Dedifferentiated amniotic fluid mesenchymal stem cell (primary cell): ENCODE measurements at regions not wholly inside any gene's neighbourhood (a gene's known extent, or its start where the extent isn't known, plus 50 kb on each side); places are given as distances from the start of the nearest gene placed in this dataset.
A peak's percentile ranks its signal among the peaks of the same experiment; 100 is the strongest.

Experiments used
- DNase-seq: peaks from one replicate; pipeline ENCODE4 v3.0.0-alpha.2; 2016; ENCODE audit errors: extremely low spot score

DNA sequence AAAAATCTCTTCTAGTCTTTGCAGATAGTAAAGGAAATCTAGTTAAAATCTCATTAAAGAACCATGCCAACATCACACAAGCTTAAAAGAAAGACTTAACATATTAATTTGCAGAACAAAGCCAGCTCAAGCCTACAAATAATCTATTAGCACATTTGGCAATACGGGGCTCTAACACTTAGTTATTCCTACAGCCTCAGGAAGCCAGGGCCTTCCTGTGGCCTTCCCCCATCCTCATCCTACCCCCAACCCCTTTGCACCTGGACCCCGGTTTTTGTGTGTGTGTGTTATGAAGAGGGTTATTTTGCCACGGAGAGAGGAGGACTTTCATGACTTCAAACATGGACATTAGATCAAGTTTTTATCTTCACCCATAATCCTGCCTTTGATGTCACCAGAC, 64.6 kb downstream of the FOXB2 start:
- no peak for DNase-seq

DNA sequence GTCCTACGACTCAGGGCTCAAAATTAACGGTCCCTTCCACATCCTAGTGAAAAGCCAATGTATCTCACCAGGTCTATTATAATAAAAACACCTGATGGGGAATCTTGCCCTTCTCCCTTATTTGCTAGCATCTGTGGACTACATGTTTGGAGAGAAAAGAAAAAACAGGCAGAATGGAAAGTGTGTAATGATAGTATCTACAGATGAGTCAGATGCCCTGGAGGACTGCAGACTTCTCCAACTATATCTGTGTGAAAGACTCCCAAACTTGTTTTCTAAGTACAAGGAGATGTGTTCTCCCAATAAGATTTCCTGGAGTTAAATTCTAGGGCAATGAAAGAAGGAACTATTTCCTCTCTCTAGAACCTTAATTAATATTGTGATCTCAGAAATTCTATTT, 66.0 kb downstream of the FOXB2 start:
- DNase-seq = no peak

DNA sequence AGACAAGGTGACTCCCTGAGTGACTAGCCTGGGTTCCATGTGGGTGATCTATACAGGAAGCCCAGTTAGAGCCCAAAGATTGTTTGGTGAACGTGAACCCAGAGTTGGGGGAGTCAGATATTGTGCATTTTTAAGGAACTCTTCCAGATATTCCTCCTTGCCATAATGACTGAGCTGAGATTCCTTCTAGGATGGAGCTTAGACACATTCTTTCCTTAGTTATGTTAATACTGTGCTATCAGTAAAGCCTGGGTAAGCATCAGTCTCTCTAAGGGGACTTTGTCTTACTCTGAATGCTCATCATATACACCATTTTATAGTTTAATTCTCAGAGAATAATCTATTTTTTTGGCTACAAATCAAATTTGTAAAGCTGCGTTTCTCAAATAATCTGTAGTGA, 68.1 kb downstream of the FOXB2 start:
- no peak for DNase-seq

DNA sequence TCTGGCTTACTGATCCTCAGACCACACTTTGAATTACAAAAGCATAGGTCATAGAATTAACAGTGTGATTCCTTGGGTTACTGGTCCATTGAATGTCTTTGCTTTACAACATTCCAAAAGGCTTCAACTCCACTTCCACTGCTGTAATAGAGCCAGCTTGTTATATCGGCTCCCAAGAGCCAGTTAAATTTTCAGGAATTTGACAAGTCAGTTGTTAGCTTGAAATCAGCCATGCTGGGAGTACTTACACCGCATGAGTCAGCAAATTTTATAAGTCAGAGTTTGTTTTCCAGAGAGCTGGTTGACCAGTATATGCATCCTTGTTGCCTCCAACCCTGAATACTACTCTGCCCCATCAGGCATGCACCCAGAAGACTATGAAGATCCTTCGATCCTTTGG, 73.1 kb downstream of the FOXB2 start:
- DNase-seq = peak; percentile 34

DNA sequence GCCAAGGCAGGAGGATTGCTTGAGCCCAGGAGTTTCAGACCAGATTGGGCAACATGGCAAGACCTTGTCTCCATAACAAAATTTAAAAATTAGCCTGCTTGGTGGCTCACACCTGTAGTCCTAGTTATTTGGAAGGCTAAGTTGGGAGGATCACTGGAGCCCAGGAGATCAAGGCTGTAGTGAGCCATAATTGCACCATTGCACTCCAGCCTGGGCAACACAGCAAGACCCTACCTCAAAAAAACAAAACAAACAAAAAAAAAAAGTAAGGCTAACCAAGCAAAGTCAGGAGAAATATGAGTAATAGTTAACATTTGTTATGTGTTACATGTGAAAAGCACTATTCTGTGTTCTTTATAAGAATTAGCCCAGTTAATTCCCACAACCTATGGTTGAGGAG, 74.7 kb downstream of the FOXB2 start:
- DNase-seq = no peak

DNA sequence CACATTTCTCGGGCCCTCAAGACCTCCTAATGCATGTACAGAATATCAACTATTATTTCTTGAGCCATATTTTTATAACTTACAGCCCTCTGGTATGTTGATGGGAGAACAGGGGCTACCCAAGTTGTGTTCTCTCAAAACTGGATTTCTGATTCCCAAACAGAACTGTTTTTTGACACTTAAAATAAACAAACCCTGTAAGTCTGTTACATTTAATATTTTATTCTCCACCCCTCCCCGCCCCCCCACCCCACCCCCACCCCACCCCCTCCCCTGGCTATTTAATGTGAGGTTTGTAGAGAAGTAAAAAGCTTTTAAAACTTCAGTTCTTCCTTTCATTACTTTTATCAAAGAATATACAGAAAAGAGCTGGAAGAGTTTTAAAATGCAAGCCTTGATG, 77.9 kb downstream of the FOXB2 start:
- DNase-seq = no peak

DNA sequence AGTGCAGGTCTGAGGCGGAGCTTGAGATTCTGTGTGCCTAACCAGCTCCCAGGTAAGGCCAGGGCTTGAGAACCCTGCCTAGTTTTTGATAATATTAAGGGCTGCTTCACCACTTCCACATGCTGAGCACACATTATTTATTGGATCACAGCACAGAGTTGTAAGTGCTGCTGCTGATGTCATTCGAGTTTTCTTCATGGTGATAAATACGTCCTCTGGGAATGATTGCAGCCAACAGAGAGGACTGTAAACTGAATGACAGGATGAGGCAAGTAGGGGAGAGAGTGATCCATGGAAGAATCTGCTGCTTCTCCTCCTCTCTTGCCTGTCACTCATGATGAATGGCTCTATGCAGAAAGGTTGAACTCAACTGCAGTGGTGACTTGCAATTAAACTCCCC, 77.9 kb upstream of the VPS13A start:
- DNase-seq = no peak

DNA sequence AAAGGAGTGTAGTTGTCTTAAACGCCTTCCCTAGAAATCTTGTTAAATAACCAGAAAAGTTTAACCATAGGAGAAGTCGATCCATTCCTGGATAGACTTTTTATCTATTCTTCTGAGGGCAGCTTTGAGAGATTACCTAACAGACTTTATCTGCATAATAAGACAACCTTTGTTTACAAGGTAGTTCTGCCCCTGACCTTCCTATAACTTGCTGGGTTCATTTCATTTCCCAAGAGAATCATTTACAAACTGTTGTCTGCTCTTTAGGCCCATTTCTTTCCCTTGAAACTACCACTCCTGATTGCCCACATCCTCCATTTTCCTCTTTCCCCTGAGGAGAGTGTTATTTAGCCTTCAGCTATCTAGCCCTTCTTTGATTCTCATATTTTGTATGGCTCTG, 65.9 kb upstream of the VPS13A start:
- no peak for DNase-seq

DNA sequence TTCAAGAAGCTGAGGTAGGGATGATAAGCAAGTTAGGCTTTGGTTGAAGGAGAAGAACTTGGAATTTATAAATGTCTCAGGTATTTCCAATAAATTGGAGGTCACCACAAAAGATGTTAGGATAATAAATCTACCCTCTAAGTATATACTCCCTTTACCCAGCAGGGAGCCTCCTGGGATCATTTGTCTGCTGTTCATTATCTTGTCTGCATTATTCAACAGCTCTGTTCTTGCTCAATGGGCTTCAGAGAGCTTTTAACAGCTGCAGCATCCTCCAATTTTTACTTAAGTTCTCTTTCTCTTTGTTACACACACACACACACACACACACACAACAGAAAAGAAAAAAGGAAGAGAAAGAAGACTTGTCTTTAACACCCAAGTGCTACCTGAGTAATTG, 51.7 kb upstream of the VPS13A start:
- DNase-seq = no peak

DNA sequence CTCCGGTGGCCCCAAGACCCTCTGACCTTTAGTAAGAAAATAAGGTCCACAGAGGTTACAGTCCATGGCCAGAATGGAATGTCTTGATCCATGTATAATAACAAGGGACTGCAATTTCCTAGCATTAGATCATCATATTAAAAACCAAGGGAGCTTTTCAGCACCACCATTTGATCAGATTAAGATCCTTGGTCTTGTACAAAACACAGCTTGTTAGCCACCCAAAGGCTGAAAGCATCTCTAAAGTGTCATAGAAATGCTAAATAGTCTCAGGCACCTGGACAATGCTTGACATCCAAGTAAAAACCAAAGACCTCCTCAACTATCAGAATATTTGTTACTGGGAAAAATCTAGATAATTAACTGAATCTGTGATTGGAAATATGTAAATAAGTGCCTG, 50.3 kb upstream of the VPS13A start:
- no peak for DNase-seq
